Activated T-cell treated with anti-CD3 and anti-CD28 coated beads, Interleukin-2, amount 50 U/mL, for 24 hours (primary cell): ENCODE measurements at regions not wholly inside any gene's neighbourhood (a gene's known extent, or its start where the extent isn't known, plus 50 kb on each side); places are given as distances from the start of the nearest gene placed in this dataset.
"Not testable (repeated sequence)": the region's sequence is repeated elsewhere in the genome, so short reads cannot be mapped to it uniquely, and the experiment has no call there.

Experiments
- DNase-seq: peaks from one replicate; pipeline ENCODE4 v3.0.0-alpha.2; 2020
- H3K27ac Mint-ChIP-seq: 2 replicates; pipeline ENCODE4 v1.8.0; 2020; ENCODE audit warnings: mild to moderate bottlenecking, mixed read lengths
- H3K27me3 Mint-ChIP-seq: 2 replicates; pipeline ENCODE4 v1.8.0; 2020; ENCODE audit warnings: mixed read lengths
- H3K36me3 Mint-ChIP-seq: 2 replicates; pipeline ENCODE4 v1.8.0; 2020; ENCODE audit warnings: low read depth, mixed read lengths
- H3K4me1 Mint-ChIP-seq: 2 replicates; pipeline ENCODE4 v1.8.0; 2020; ENCODE audit warnings: low read depth, mixed read lengths
- H3K4me3 Mint-ChIP-seq: 2 replicates; pipeline ENCODE4 v1.8.0; 2020; ENCODE audit warnings: mild to moderate bottlenecking, moderate library complexity, mixed read lengths
- H3K9me3 Mint-ChIP-seq: 2 replicates; pipeline ENCODE4 v1.8.0; 2020; ENCODE audit warnings: mixed read lengths

DNA sequence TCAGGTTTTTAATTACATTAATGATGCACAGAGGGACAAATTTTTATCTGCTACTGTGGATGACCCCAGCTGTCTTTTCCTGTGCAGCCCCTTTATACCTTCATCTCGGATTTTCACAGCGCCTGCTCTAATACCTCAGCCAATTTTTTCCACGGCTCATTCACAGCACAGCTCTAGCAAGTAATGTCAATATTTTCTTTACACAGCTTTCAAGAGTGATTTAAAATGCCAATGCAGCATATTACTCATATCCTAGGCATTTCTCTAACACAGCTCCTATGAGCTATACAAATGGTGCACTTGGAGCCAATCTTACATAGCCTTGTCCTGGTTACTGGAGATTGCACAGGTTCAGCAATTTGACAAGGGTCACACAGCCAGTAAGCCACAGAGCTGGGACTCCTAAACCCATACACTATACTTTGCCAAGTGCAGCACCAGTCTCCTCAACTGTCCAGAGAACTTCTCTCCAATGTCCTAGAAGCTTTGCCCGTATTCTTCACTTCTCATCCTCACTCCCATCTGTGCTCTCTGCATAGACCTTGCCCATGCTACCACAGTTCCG lies 661.8 kb downstream of the DTWD2 start:
- peaks cover 11% of the 10 kb centered on the region for H3K9me3 Mint-ChIP-seq

DNA sequence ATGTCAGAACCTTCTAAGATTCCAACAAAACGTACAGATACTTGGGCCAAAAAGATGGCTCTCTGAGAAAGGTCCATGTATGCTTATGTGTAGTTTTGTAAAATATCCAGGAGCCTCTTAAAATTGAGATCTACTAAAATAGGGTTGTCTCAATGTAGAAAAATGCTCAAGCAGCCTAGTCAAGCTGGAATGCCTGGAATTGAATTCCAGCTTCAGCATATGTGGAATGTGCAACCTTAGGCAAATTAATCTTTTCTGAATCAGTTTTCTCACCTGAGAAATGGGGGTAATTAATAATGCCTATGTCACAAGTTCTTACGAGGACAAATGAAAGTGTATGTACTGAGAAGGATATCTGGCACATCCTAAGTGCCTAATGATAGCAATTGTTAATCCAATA lies 662.4 kb downstream of the DTWD2 start:
- Mint-ChIP-seq H3K27me3 (no peaks in the 10 kb centered on the region), H3K4me3 (no peak overlapping the region)
- no peak for DNase-seq

More for the DNA sequence above, 661.8 kb downstream of the DTWD2 start:
- H3K27ac Mint-ChIP-seq, result no peak overlapping the region
- no peaks in the 10 kb centered on the region for H3K27me3 Mint-ChIP-seq
- no peak overlapping the region for H3K4me3 Mint-ChIP-seq
- DNase-seq, result no peak
- no peaks in the 10 kb centered on the region for H3K36me3 Mint-ChIP-seq
- no peaks in the 10 kb centered on the region for H3K4me1 Mint-ChIP-seq

DNA sequence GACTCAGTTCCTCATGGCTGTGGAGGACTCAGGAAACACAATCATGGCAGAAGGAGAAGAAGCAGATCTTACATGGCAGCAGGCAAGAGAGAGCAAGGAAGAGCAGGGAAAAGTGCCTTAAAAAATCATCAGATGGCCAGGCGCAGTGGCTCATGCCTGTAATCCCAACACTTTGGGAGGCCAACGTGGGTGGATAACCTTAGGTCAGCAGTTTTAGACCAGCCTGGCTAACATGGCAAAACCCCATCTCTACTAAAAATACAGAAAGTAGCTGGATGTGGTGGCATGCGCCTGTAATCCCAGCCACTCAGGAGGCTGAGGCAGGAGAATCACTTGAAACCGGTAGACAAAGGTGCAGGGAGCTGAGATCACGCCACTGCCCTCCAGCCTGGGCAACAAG lies 664.6 kb downstream of the DTWD2 start:
- peaks cover 14% of the 10 kb centered on the region for H3K9me3 Mint-ChIP-seq
- not testable (repeated sequence) for H3K4me3 Mint-ChIP-seq, H3K27ac Mint-ChIP-seq, H3K4me1 Mint-ChIP-seq, H3K36me3 Mint-ChIP-seq, H3K27me3 Mint-ChIP-seq, DNase-seq

More for the DNA sequence above, 662.4 kb downstream of the DTWD2 start:
- no peaks in the 10 kb centered on the region for H3K36me3 Mint-ChIP-seq
- peaks cover 12% of the 10 kb centered on the region for H3K9me3 Mint-ChIP-seq
- no peaks in the 10 kb centered on the region for H3K4me1 Mint-ChIP-seq
- no peak overlapping the region for H3K27ac Mint-ChIP-seq

DNA sequence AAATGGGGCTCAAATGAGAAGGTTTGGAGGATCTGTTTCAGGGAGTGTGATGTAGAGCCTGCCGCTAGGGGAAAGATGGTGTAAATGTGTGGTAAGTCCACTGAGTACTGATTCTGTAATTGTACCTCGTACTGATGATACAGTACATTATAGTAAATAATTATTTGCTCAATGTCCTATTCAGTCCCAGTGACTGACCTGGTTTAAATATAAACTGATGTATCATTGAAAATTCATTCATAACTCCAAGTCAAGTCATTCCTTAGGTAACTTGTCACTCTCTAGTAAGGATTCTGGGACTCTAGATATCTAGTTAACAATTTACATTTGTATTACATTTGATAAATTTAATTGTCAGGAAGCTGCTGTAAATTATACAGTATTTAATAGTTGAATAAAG lies 667.3 kb downstream of the DTWD2 start:
- H3K4me3 Mint-ChIP-seq, result no peak overlapping the region

DNA sequence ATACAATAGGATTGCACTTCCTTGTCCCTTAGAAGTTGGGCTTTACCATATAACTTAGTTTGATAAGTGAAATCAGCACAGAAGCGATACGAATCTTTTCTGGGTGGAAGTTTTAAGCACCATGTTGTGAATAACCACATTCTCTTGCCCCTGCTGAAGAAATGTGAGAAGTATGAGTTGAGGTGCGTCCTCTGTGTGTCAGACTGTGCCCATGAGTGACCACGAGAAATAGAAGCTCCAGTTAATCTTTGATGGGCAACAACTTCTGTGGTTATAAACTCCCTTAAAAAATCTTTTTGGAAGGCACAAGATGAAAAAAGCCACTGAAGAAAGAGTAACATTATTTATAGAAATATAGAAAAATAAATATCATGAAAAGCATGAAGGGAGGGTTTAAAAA lies 668.2 kb downstream of the DTWD2 start:
- H3K4me3 Mint-ChIP-seq, result no peak overlapping the region
- H3K27ac Mint-ChIP-seq, result no peak overlapping the region
- H3K27me3 Mint-ChIP-seq, result no peaks in the 10 kb centered on the region
- no peaks in the 10 kb centered on the region for H3K36me3 Mint-ChIP-seq
- no peaks in the 10 kb centered on the region for H3K4me1 Mint-ChIP-seq
- H3K9me3 Mint-ChIP-seq, result peaks cover 14% of the 10 kb centered on the region
- DNase-seq, result no peak

More for the DNA sequence above, 667.3 kb downstream of the DTWD2 start:
- H3K27ac Mint-ChIP-seq, result no peak overlapping the region
- no peaks in the 10 kb centered on the region for H3K36me3 Mint-ChIP-seq
- no peaks in the 10 kb centered on the region for H3K27me3 Mint-ChIP-seq
- peaks cover 14% of the 10 kb centered on the region for H3K9me3 Mint-ChIP-seq
- no peaks in the 10 kb centered on the region for H3K4me1 Mint-ChIP-seq
- DNase-seq, result no peak

DNA sequence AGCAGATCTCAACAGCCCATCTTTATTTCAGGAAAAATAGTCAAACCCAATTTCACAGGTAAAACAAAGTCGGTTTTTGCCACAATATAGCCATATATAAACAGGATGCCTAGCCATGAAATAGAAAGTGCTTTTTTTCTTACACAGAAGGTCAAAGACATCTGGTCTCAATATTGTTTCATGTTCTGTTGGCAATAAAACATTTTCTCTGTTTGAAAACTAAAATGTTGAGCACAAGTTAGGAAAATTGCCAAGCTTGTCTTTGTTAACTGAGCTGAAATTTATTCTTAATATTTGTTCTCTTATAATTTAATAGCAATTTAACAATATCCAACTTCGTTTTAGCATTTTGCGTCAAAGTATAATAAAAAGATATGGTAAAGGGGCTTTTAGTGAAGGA lies 673.4 kb downstream of the DTWD2 start:
- no peaks in the 10 kb centered on the region for H3K9me3 Mint-ChIP-seq
- H3K4me3 Mint-ChIP-seq, result no peak overlapping the region
- H3K27ac Mint-ChIP-seq, result no peak overlapping the region
- no peak for DNase-seq
- H3K4me1 Mint-ChIP-seq, result no peaks in the 10 kb centered on the region
- no peaks in the 10 kb centered on the region for H3K36me3 Mint-ChIP-seq
- H3K27me3 Mint-ChIP-seq, result no peaks in the 10 kb centered on the region

DNA sequence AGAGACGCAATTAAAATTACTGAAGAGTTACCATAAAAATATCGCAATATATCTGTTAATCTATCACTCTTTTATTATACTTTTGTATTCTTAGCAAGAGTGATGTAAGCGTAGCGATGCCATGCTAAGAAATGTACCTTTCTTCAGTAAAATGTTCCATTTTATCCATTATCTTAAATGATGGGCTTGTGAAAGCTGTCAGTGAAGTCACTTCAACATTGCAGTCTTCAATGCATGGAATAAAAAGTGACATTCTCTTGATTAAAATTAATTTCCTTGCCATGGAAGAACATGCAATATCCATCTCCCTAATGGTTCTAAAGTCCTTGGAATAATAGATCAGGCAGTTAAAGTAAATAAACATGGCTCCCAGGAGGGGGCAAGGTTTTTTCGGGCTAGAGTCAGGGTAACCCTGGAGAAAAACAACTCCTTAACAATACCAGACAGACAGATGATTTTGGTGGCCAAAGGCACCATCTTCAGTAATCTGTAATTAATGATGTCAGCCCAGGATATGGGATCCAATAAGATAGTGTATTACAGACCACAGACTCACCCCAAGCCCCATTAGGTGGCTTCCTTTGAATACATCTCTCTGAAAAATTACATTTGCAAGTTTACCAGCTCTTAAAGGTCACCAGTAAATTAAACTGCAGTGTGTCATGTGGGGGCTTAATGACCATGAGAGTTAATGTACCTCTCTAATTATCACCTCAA lies 677.1 kb downstream of the DTWD2 start:
- H3K9me3 Mint-ChIP-seq, result no peaks in the 10 kb centered on the region
- no peak for DNase-seq
- H3K27ac Mint-ChIP-seq, result no peak overlapping the region

DNA sequence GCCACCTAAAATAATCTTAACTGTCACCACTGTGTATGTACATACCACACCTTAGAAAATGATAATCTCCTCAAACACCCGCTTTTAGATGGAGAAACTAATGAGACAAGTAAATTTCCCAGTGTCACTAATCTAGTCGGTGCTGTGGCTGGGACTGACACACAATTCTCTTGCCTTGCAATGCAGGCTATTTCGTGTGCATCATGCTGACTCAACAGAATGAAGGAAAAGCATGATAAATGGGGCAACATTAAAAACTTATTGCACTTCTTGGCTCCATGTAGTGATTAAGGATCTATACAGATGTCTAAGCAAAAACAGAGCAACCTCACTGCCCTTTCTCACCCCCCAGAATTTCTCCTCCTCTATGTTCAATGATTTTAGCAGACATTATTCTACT lies 677.9 kb downstream of the DTWD2 start:
- H3K27me3 Mint-ChIP-seq, result no peaks in the 10 kb centered on the region
- no peaks in the 10 kb centered on the region for H3K4me1 Mint-ChIP-seq
- H3K27ac Mint-ChIP-seq, result no peak overlapping the region
- no peaks in the 10 kb centered on the region for H3K9me3 Mint-ChIP-seq
- H3K4me3 Mint-ChIP-seq, result no peak overlapping the region
- no peaks in the 10 kb centered on the region for H3K36me3 Mint-ChIP-seq
- DNase-seq, result no peak

More for the DNA sequence above, 677.1 kb downstream of the DTWD2 start:
- no peaks in the 10 kb centered on the region for H3K4me1 Mint-ChIP-seq
- no peak overlapping the region for H3K4me3 Mint-ChIP-seq
- H3K27me3 Mint-ChIP-seq, result no peaks in the 10 kb centered on the region
- H3K36me3 Mint-ChIP-seq, result no peaks in the 10 kb centered on the region

DNA sequence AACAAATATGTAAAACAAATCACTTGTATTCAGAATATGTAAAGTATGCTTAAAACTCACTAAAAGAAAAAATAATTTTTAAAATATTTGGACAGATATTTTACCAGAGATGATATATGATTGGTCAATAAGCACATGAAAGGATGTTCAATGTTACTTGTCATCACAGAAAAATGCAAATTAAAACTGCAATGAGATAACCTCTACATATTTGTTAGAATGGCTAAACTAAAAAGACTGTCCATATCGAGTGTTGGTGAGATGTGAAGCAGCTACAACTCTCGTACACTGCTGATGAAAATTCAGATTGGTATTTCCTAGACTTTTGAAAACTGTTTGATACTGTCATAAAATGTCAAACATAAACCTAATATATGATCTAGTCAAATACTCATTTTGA lies 685.1 kb downstream of the DTWD2 start:
- Mint-ChIP-seq H3K36me3 (no peaks in the 10 kb centered on the region), H3K9me3 (no peaks in the 10 kb centered on the region), H3K27me3 (no peaks in the 10 kb centered on the region), H3K4me3 (no peak overlapping the region), H3K4me1 (no peaks in the 10 kb centered on the region), H3K27ac (no peak overlapping the region)
- no peak for DNase-seq

DNA sequence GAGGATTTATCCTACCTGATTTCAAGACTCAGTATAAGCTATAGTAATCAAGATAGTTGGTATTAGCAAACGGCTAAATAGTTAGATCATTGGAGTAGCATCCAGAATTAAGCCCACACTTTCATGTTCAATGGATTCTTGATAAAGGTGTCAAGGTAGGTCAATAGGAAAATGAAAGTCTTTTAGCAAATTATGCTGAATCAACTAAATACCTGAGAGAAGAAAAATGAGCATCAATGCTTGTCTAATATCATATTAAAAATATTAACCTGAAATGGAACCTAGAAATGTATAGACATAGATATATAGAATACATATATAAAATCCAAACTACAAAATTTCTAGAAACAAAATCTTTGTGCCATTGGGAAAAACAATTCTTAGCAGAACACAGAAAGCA lies 685.6 kb downstream of the DTWD2 start:
- Mint-ChIP-seq H3K36me3 (no peaks in the 10 kb centered on the region), H3K27me3 (no peaks in the 10 kb centered on the region), H3K27ac (no peak overlapping the region), H3K4me3 (no peak overlapping the region), H3K9me3 (no peaks in the 10 kb centered on the region), H3K4me1 (no peaks in the 10 kb centered on the region)
- no peak for DNase-seq

DNA sequence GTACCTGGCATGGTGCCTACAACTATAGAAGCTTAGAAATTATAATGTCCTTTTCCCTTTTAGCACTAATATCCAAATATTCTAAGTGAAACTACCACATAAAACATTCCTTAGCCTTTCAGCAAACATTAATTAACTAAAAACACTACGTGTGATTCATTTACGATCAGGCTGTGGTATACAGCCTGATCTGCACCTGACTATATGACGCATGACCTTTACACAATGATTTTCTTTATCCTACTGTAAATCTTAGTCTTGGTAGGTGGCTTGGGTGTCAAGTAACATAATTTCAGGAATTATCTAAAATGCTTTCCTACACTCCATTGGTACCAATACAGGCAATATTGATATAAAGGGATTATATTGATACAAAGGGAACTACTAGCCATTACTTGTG lies 686.7 kb downstream of the DTWD2 start:
- Mint-ChIP-seq H3K27ac (no peak overlapping the region), H3K27me3 (no peaks in the 10 kb centered on the region), H3K9me3 (no peaks in the 10 kb centered on the region), H3K36me3 (no peaks in the 10 kb centered on the region), H3K4me1 (no peaks in the 10 kb centered on the region), H3K4me3 (no peak overlapping the region)
- DNase-seq, result no peak

DNA sequence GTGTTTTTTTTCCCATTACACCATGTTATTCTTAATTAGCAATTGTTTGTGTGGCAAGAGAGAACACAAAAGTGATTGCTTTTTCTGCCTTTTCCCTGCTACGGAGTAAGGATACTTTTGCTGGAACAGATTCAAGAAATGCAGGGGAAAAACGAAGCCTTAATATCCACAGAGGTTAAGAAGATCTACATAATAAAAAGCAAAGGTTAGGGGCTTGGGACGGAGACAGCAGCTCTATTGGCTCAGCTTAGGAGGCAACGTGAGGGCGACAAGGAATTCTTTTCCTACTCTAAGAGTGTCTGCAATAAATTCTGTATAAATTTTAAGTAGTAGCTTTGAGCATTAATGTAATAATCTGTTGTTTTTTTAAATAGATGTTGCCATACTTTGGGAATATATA lies 693.3 kb downstream of the DTWD2 start:
- no peak overlapping the region for H3K27ac Mint-ChIP-seq
- H3K9me3 Mint-ChIP-seq, result peaks cover 2% of the 10 kb centered on the region
- H3K4me3 Mint-ChIP-seq, result no peak overlapping the region
- H3K27me3 Mint-ChIP-seq, result no peaks in the 10 kb centered on the region
- DNase-seq, result no peak
- no peaks in the 10 kb centered on the region for H3K4me1 Mint-ChIP-seq
- no peaks in the 10 kb centered on the region for H3K36me3 Mint-ChIP-seq

DNA sequence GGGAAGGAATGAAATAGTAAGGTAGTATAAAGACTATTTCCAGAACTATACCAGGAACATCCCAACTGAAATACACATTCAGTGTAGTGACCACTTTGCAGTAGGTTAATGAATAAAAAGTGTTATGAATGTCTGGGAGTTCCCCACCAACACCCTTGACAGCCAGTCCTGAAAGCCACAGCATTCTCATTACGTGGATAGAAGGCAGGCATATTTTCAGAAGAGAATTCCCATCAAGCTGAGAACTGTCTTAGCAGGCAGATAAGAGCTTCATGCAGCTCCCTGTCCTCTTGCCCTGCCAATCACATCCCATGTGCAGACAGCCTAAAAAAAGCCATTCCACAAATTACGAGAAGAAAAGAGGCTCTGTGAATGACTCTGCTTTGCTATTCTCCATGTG lies 695.0 kb downstream of the DTWD2 start:
- Mint-ChIP-seq H3K27me3 (no peaks in the 10 kb centered on the region), H3K4me3 (no peak overlapping the region), H3K36me3 (no peaks in the 10 kb centered on the region), H3K4me1 (no peaks in the 10 kb centered on the region), H3K27ac (no peak overlapping the region), H3K9me3 (peaks cover 2% of the 10 kb centered on the region)
- no peak for DNase-seq

DNA sequence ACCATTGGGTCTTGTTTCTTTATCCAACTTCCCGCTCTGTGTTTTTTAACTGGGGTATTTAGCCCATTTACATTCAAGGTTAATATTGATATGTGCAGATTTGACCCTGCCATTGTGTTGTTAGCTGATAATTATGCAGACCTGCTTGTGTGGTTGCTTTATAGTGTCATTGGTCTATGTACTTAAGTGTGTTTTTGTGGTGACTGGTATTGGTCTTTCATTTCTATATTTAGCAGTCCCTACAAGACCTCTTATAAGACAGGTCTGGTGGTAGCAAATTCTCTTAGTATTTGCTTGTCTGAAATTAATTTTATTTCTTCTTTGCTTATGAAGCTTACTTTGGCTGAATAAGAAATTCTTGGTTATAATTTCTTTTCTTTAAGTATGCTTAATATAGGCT lies 698.1 kb downstream of the DTWD2 start:
- Mint-ChIP-seq H3K9me3 (peaks cover 6% of the 10 kb centered on the region), H3K27ac (no peak overlapping the region), H3K27me3 (no peaks in the 10 kb centered on the region), H3K4me3 (no peak overlapping the region), H3K36me3 (no peaks in the 10 kb centered on the region), H3K4me1 (no peaks in the 10 kb centered on the region)
- no peak for DNase-seq

DNA sequence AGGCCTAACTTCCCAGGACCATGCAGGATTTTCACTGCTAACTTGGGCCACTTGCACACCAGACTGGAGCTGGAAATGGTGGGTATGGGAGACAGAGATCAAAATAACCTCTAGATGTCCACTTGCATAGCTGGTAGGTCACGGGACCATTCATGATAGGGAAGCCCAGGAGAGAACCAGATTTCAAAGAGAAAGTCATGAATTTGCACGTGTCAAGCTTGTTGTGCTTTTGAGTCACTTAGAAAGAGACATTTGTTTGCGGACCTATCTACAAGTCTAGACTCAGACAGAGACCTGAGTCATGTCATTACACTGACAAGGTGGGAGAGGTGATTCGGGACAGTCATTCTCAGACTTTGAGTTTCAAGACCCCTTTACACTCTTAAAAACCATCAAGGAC lies 704.1 kb downstream of the DTWD2 start:
- H3K4me3 Mint-ChIP-seq, H3K4me1 Mint-ChIP-seq, H3K9me3 Mint-ChIP-seq, H3K27me3 Mint-ChIP-seq, H3K36me3 Mint-ChIP-seq, DNase-seq, H3K27ac Mint-ChIP-seq: not testable (repeated sequence)
